ENCODE measurements at regions not wholly inside any gene's neighbourhood (a gene's known extent, or its start where the extent isn't known, plus 50 kb on each side); places are given as distances from the start of the nearest gene placed in this dataset.

GRCh38 chr11:116515664-116516184 lies 257.1 kb downstream of the BUD13 start:
- FAIRE-seq (no peak), DNase-seq (ENCODE audit: low spot score) (no peak), ATAC-seq (no peak)
- Histone ChIP-seq H3K4me1 (ENCODE audit: insufficient read depth, low read length) (no peaks in the 10 kb centered on the region), H3K9me3 (ENCODE audit: low read length) (no peaks in the 10 kb centered on the region), H2AFZ (ENCODE audit: low read length) (no peak overlapping the region), H3K4me2 (ENCODE audit: low read depth, low read length) (no peak overlapping the region), H4K20me1 (ENCODE audit: insufficient read depth, low read length) (no peaks in the 10 kb centered on the region), H3K9ac (ENCODE audit: insufficient read depth, low read depth, low read length) (no peak overlapping the region), H3K4me3 (replicated peaks in 1 of 3; ENCODE audit: insufficient read depth in 1 of 3, low read depth in 2 of 3, low read length in 3 of 3) (no peak overlapping the region), H3K36me3 (replicated peaks in 1 of 2; ENCODE audit: control insufficient read depth in 1 of 2, insufficient read depth in 2 of 2, low read length in 2 of 2) (no peaks in the 10 kb centered on the region), H3K27ac (ENCODE audit: extremely low read length, insufficient read depth, low read length) (no peak overlapping the region), H3K27me3 (ENCODE audit: control insufficient read depth in 1 of 2, insufficient read depth in 2 of 2, low read length in 2 of 2) (no peaks in the 10 kb centered on the region; a peak in 1 of 5 replicates), H3K79me2 (ENCODE audit: insufficient read depth, low read length) (no peaks in the 10 kb centered on the region)
- ChIA-PET CTCF (ENCODE audit: low intra/inter-chr PET ratio, low total read pairs) (interaction anchor here (3.6 kb wide), 1 partner anchor 125 kb away, joined by 33 read pairs; no protein-coding TSS in a partner anchor), POLR2A (no interaction called here)
- TF ChIP-seq ZFP36L1 (CRISPR knock-in tag; IDR thresholded peaks at IDR 0.05) (no peak), SKI (IDR thresholded peaks at IDR 0.05; ENCODE audit: partially characterized antibody) (no peak), MLX (CRISPR knock-in tag; IDR thresholded peaks at IDR 0.05) (no peak), ZNF746 (CRISPR knock-in tag; IDR thresholded peaks at IDR 0.05) (no peak), TRIM24 (CRISPR knock-in tag; IDR thresholded peaks at IDR 0.05) (no peak), ETV5 (CRISPR knock-in tag; IDR thresholded peaks at IDR 0.05; ENCODE audit: borderline replicate concordance) (no peak), PHF21A (CRISPR knock-in tag; IDR thresholded peaks at IDR 0.05) (no peak), FOSL1 (CRISPR knock-in tag; IDR thresholded peaks at IDR 0.05; ENCODE audit: borderline replicate concordance) (no peak), TARDBP (CRISPR knock-in tag; IDR thresholded peaks at IDR 0.05) (no peak), TCF12 (IDR thresholded peaks at IDR 0.05) (no peak), TCF12 (CRISPR knock-in tag; IDR thresholded peaks at IDR 0.05) (no peak), MAFF (IDR thresholded peaks at IDR 0.05; ENCODE audit: low read depth, low read length) (no peak), ZNF781 (CRISPR knock-in tag; IDR thresholded peaks at IDR 0.05; ENCODE audit: borderline replicate concordance, not compliant biosample characterization) (no peak)
- TF ChIP-seq, protein P1, sequence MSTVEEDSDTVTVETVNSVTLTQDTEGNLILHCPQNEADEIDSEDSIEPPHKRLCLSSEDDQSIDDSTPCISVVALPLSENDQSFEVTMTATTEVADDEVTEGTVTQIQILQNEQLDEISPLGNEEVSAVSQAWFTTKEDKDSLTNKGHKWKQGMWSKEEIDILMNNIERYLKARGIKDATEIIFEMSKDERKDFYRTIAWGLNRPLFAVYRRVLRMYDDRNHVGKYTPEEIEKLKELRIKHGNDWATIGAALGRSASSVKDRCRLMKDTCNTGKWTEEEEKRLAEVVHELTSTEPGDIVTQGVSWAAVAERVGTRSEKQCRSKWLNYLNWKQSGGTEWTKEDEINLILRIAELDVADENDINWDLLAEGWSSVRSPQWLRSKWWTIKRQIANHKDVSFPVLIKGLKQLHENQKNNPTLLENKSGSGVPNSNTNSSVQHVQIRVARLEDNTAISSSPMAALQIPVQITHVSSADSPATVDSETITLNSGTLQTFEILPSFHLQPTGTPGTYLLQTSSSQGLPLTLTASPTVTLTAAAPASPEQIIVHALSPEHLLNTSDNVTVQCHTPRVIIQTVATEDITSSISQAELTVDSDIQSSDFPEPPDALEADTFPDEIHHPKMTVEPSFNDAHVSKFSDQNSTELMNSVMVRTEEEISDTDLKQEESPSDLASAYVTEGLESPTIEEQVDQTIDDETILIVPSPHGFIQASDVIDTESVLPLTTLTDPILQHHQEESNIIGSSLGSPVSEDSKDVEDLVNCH (CRISPR knock-in tag; IDR thresholded peaks at IDR 0.05): no peak
- WGBS (ENCODE audit: low lambda C conversion rate): 94% methylated on average over 2 of the region's 7 CpGs
- in situ Hi-C loops (cut with HindIII; ENCODE audit: extremely low pct_ligation_motif_present, low pct_unique_long_range_greater_than_20kb): loop anchor here (5.0 kb wide), 1 partner anchor 177 kb away; no protein-coding TSS in a partner anchor
- no TSS peak for BruUV-seq (replicated peaks)
- intact Hi-C loops (cut with micrococcal nuclease; ENCODE audit: unreplicated experiment): no loop called here

Measured in HepG2 (cell line).